Activated CD8-positive, alpha-beta memory T cell treated with anti-CD3 and anti-CD28 coated beads, Interleukin-2, amount 50 U/mL, for 1 hour (primary cell): ENCODE measurements at regions not wholly inside any gene's neighbourhood (a gene's known extent, or its start where the extent isn't known, plus 50 kb on each side); places are given as distances from the start of the nearest gene placed in this dataset.
"Not testable (repeated sequence)": the region's sequence is repeated elsewhere in the genome, so short reads cannot be mapped to it uniquely, and the experiment has no call there.

Source experiments
- DNase-seq: peaks from one replicate; pipeline ENCODE4 v3.0.0-alpha.2; 2020; ENCODE audit errors: extremely low read depth

- no peak for DNase-seq
Observed at GRCh38 chr12:60235261-60235660, 639.4 kb downstream of the SLC16A7 start.

DNA sequence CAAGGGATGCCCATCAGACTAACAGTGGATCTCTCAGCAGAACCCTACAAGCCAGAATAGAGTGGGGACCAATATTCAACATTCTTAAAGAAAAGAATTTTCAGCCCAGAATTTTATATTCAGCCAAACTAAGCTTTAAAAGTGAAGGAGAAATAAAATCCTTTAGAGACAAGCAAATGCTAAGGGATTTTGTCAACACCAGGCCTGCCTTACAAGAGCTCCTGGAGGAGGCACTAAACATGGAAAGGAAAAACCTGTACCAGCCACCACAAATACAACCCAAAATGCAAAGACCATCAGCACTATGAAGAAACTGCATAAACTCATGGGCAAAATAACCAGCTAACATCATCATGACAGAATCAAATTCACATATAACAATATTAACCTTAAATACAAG, 640.6 kb downstream of the SLC16A7 start:
- not testable (repeated sequence) for DNase-seq

GRCh38 chr12:60240891-60241290, 645.1 kb downstream of the SLC16A7 start:
- DNase-seq = no peak

DNA sequence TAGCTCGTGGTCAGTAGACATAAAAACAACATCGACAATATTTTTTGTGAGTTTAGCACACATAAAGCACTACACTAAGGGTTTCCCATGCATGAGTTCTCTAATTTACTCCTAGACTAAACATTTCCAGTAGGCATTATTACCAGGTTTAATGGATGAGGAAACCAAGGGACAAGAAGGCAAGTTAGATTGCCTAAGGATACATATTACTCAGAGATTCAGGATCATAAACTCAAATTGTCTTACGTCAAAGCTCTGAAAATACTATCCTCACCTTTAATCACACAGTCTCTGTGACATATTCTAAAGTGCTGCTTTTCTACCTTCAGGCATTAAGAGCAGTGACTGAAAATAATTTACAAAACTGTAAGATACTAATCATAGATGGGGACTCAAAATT, 655.3 kb downstream of the SLC16A7 start:
- DNase-seq = no peak

DNA sequence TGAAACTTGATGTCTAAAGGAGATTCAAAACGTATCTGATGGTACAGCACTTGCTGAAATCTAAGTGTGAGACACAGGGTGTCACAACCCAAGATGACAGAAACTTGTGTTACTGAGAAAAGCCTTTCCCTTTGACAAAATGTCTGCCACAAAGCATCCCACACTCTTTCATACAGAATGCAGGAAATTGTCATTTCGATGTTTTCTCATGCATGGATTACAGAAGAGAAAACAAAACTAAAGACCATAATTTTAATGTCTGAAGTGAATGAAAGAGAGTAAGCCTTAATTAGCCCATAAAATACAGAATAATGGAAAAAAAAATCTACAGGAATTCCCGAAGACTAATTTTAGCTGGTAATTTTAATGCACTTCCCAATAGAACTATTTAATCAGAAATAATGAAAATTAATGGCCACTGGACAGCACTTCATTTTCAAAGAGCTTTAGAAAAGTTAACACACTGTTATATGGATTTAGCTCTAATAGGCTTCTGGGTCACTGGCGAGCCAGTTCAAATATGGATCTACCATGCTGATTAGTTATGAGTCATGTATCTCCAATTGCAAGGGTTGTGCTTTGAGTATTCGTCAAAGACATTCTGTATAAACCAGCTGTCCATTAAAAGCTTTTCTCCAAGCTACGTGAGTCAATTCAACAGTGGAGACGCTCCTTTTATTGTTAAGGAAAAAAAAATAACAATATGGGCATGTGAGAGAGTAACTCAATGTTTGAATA, 656.7 kb downstream of the SLC16A7 start:
- DNase-seq = no peak

DNA sequence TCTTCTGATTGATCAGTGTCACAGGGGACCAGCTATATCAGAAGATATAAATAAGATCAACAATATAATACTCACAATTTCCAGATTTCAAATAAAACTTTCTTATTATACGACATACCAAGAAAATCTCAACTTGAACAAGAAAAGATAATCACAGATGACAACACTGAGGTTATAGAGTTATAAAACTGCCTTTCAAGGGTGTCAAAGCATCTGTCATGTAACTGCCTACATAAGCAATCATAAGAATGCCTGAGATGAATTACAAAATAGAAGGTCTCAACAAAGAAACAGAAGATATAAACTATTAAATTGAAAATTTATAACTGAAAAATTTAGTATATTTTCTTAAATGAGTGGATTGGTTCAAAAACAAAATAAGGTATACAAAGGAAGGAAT, 659.2 kb downstream of the SLC16A7 start:
- no peak for DNase-seq

DNA sequence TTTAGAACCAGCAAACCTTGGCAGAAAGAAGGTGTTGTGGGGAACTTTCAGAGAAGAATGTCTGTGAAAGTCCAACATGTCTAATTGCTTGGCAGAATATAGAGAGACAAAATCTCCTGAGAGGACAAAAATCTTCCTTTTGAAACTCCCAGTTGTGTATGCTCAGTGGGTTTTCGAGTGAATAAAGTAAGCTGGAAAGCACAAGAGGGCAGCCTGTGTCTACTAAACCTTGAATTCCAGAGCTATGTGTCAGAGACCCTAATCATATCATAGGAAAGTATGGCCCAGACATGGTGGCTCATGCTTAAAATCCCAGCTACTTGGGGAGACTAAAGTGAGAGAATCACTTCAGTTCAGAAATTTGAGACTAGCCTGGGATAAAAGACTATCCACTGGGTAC, 661.2 kb downstream of the SLC16A7 start:
- DNase-seq = no peak

DNA sequence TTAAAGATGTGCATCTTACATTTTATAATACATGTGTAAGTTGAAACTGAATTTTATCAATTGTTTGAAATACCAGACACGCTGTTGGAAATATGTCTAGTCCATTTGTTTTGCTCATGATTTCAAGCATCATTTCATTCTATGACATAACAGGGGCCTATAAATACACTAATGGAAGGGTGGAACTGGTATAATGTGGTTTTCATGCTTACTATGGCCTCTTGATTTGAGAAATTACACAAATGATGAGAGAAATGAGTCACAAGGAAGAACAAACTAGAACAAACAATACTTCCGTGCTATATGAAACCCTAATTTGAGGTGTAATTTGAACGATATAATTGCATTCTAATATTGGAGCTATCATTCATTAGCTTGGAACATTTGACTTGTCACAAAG, 663.4 kb downstream of the SLC16A7 start:
- no peak for DNase-seq

DNA sequence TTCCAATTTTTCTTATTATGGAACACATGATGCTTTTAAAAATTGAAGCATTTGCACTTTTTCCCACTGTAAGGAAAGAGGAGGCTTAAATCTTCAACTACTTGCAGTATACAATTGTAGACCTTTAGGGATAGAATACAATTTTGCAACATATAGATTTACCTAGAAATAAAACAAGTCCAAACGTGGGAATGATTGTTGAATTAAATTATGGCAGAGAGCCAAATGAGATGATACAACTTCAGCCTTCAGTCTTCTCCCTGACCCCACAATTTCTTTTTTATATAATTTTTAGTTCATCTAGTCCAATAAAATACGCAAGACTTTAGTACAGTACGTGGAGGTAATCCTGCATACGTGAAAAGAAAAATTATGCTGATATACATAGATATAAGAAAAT, 666.5 kb downstream of the SLC16A7 start:
- no peak for DNase-seq

- no peak for DNase-seq
Observed at GRCh38 chr12:60263161-60263560, 667.3 kb downstream of the SLC16A7 start.

- DNase-seq = no peak
Observed at GRCh38 chr12:60263836-60264493, 668.1 kb downstream of the SLC16A7 start.

GRCh38 chr12:60265741-60266140, 669.9 kb downstream of the SLC16A7 start:
- DNase-seq = no peak

GRCh38 chr12:60266381-60266852, 670.6 kb downstream of the SLC16A7 start:
- DNase-seq = no peak

- no peak for DNase-seq
Observed at GRCh38 chr12:60269611-60270269, 673.9 kb downstream of the SLC16A7 start.

DNA sequence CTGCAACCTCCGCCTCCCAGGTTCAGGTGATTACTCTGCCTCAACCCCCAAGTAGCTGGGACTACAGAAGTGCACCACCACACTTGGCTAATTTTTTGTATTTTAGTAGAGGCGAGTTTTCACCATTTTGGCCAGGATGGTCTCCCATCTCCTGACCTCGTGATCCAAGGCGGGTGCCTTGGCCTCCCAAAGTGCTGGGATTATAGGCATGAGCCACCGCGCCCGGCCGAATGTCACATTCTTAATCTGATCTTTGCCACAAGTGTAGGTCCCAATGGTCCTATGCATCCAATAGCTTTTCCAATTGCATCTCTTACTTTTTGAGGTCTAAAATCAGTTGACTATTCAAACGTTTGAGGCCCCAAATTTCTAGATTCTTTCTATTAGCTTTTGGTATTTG, 676.0 kb downstream of the SLC16A7 start:
- no peak for DNase-seq

- DNase-seq = no peak
Observed at GRCh38 chr12:60278209-60278608, 682.4 kb downstream of the SLC16A7 start.

- DNase-seq = no peak
Observed at GRCh38 chr12:60279221-60279620, 683.4 kb downstream of the SLC16A7 start.

GRCh38 chr12:60281522-60281921, 685.7 kb downstream of the SLC16A7 start:
- DNase-seq = no peak

DNA sequence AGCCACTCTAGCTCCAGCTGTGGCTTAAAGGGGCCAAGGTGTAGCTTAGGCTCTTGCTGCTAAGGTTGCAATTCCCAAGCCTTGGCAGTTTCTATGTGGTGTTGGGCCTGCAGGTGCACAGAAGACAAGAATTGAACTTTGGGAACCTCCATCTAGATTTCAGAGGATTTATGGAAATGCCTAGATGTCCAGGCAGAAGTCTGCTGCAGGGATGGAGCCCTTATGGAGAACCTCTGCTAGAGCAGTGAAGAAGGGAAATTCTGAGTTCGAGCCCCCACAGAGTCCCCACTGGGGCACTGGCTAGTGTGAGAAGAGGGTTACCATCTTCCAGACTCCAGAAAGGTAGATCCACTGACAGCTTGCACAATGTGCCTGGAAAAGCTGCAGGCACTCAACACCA, 694.7 kb downstream of the SLC16A7 start:
- DNase-seq = no peak

- no peak for DNase-seq
Observed at GRCh38 chr12:60308366-60308991, 712.6 kb downstream of the SLC16A7 start.

DNA sequence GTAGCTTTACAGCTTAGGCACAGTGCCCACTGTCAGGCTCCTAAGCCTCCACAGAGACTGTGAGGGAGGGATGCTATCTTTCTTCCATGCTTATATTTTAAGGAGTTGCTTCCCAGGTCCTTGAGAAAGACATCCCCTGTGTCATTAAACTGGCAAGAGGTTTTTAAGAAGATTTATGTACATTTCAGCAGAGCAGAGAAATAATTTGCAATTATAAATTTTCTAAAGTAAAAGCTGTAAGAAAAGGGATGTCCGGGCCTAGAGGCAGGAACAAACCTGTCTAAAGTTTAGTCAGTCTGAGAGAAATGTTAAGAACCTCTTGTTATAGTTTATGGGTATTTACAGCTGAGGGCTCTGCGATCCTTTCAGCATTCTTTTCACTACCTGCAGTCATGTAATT, 716.1 kb downstream of the SLC16A7 start:
- DNase-seq = no peak

DNA sequence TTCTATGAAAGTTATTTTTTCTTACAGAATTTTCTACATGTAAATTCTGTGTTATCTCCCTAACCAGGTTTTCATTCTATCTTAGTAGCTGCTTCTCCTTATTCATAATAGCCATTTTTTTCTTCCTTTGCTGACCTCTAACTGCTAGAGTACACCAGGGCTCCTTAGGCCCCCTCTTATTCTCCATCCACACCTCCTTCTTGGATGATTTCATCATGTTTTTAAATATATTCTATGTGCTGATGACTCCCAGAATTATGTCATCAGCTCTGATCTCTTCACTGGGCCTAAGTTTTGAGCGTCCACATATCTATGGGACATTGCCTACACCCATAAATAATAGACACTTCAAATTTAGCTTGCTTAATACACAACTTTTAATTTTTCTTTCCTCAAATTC, 721.5 kb downstream of the SLC16A7 start:
- no peak for DNase-seq

DNA sequence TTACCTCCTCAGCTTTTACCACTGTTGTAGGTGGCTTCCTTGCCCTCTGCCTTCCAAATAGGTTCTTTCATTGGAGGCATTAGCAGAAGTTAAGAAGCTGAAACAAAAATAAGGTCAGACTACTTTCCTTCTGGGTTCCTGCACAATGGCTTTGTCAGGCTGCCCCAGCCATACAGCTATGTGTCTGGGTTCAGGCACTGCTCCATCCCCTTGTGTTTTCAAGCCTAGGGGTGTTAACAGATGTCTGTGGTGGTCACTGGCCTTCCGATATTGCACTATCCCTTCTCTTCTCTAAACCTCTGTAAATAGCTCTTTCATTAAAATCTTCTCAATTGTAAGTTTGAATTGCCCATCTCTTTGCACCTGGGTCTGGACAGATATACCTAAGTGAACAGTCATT, 728.9 kb downstream of the SLC16A7 start:
- DNase-seq = no peak
